Loucy (cell line): ENCODE measurements at regions not wholly inside any gene's neighbourhood (a gene's known extent, or its start where the extent isn't known, plus 50 kb on each side); places are given as distances from the start of the nearest gene placed in this dataset.

Source experiments
- H2AFZ ChIP-seq: fragments of 200-600 bp; sonication (generic); 2 replicates; pipeline ENCODE4 v1.6.0; 2016; ENCODE audit warnings: antibody characterized with exemption, mild to moderate bottlenecking, low read length, moderate library complexity
- H3F3A ChIP-seq: fragments of 200-600 bp; 2 replicates; pipeline ENCODE4 v1.6.0; 2016; ENCODE audit warnings: antibody characterized with exemption, low read depth, mild to moderate bottlenecking
- H3K27me3 ChIP-seq: fragments of 200-600 bp; sonication (generic); 2 replicates; pipeline ENCODE4 v1.6.1; 2014; ENCODE audit warnings: low read length, mild to moderate bottlenecking; ENCODE audit not compliant: insufficient read depth, poor library complexity, severe bottlenecking
- H3K36me3 ChIP-seq: fragments of 200-600 bp; sonication (generic); 2 replicates; pipeline ENCODE4 v1.6.1; 2016; ENCODE audit warnings: low read length; ENCODE audit not compliant: insufficient read depth
- H3K4me1 ChIP-seq: fragments of 200-600 bp; sonication (generic); 2 replicates; pipeline ENCODE4 v1.5.1; 2014; ENCODE audit warnings: low read length, mild to moderate bottlenecking; ENCODE audit not compliant: insufficient read depth, poor library complexity, severe bottlenecking
- H3K4me2 ChIP-seq: fragments of 200-600 bp; sonication (generic); 2 replicates; pipeline ENCODE4 v1.6.0; 2014; ENCODE audit warnings: antibody characterized with exemption, low read length, low read depth, mild to moderate bottlenecking; ENCODE audit not compliant: poor library complexity, severe bottlenecking
- H3K4me3 ChIP-seq: fragments of 200-600 bp; sonication (generic); 2 replicates; pipeline ENCODE4 v1.5.1; 2014; ENCODE audit warnings: low read length, mild to moderate bottlenecking, mixed read lengths; ENCODE audit not compliant: poor library complexity, severe bottlenecking
- H3K79me2 ChIP-seq: fragments of 200-600 bp; sonication (generic); 2 replicates; pipeline ENCODE4 v1.6.1; 2014; ENCODE audit warnings: low read length; ENCODE audit not compliant: insufficient read depth
- H3K9ac ChIP-seq: fragments of 200-600 bp; sonication (generic); 2 replicates; pipeline ENCODE4 v1.6.0; 2014; ENCODE audit warnings: mild to moderate bottlenecking, low read depth, low read length, moderate library complexity; ENCODE audit not compliant: poor library complexity, severe bottlenecking
- H3K9me2 ChIP-seq: fragments of 200-600 bp; sonication (generic); replicated peaks from 2 replicates; pipeline ENCODE4 v1.6.1; 2016; ENCODE audit warnings: low read depth, low read length, mixed read lengths
- H3K9me3 ChIP-seq: fragments of 200-600 bp; sonication (generic); 2 replicates; pipeline ENCODE4 v1.6.1; 2014; ENCODE audit warnings: mild to moderate bottlenecking, antibody characterized with exemption, low read length, low read depth; ENCODE audit not compliant: insufficient read depth
- H4K20me1 ChIP-seq: fragments of 200-600 bp; sonication (generic); 2 replicates; pipeline ENCODE4 v1.6.0; 2014; ENCODE audit warnings: antibody characterized with exemption, low read length, mild to moderate bottlenecking; ENCODE audit not compliant: insufficient read depth, poor library complexity, severe bottlenecking
- CTCF ChIP-seq: fragments of 200-600 bp; sonication (generic); conservative IDR thresholded peaks from 2 replicates; pipeline ENCODE4 v1.5.1; 2014; ENCODE audit warnings: mild to moderate bottlenecking, antibody characterized with exemption, low read length
- EZH2phosphoT487 ChIP-seq: fragments of 200-600 bp; IDR thresholded peaks from 2 replicates; pipeline ENCODE4 v1.6.1; 2018; ENCODE audit warnings: antibody characterized with exemption, mild to moderate bottlenecking, moderate library complexity, borderline replicate concordance

- Histone ChIP-seq H3K4me2 (no peak overlapping the region), H2AFZ (no peak overlapping the region), H4K20me1 (no peaks in the 10 kb centered on the region), H3F3A (no peaks in the 10 kb centered on the region), H3K4me1 (no peaks in the 10 kb centered on the region), H3K9me2 (no peaks in the 10 kb centered on the region), H3K4me3 (no peak overlapping the region), H3K27me3 (no peaks in the 10 kb centered on the region), H3K9ac (no peak overlapping the region), H3K36me3 (no peaks in the 10 kb centered on the region), H3K79me2 (no peaks in the 10 kb centered on the region), H3K9me3 (no peaks in the 10 kb centered on the region)
- TF ChIP-seq EZH2phosphoT487: no peak
- no peak for TF ChIP-seq CTCF
These were observed 125.7 kb downstream of the BARX1 start for GRCh38 chr9:93829271-93830011.

GRCh38 chr9:93828331-93829097 is 126.6 kb downstream of the BARX1 start:
- H3K79me2 ChIP-seq: no peaks in the 10 kb centered on the region
- H3K9me2 ChIP-seq: no peaks in the 10 kb centered on the region
- no peaks in the 10 kb centered on the region for H3F3A ChIP-seq
- no peaks in the 10 kb centered on the region for H3K4me1 ChIP-seq
- H3K4me3 ChIP-seq: no peak overlapping the region
- no peaks in the 10 kb centered on the region for H3K9me3 ChIP-seq
- TF ChIP-seq CTCF (no peak), EZH2phosphoT487 (no peak)
- no peaks in the 10 kb centered on the region for H3K27me3 ChIP-seq
- no peaks in the 10 kb centered on the region for H4K20me1 ChIP-seq
- H2AFZ ChIP-seq: no peak overlapping the region
- H3K4me2 ChIP-seq: no peak overlapping the region
- H3K9ac ChIP-seq: no peak overlapping the region
- H3K36me3 ChIP-seq: no peaks in the 10 kb centered on the region

GRCh38 chr9:93827545-93828330 is 127.4 kb downstream of the BARX1 start:
- H4K20me1 ChIP-seq: no peaks in the 10 kb centered on the region
- H3K4me2 ChIP-seq: no peak overlapping the region
- H3K9ac ChIP-seq: no peak overlapping the region
- no peak overlapping the region for H3K4me3 ChIP-seq
- no peaks in the 10 kb centered on the region for H3F3A ChIP-seq
- no peaks in the 10 kb centered on the region for H3K9me3 ChIP-seq
- H2AFZ ChIP-seq: no peak overlapping the region
- H3K27me3 ChIP-seq: no peaks in the 10 kb centered on the region
- no peaks in the 10 kb centered on the region for H3K36me3 ChIP-seq
- H3K9me2 ChIP-seq: no peaks in the 10 kb centered on the region
- H3K4me1 ChIP-seq: no peaks in the 10 kb centered on the region
- H3K79me2 ChIP-seq: no peaks in the 10 kb centered on the region
- TF ChIP-seq CTCF (peak; percentile 59), EZH2phosphoT487 (no peak)
